CD1c-positive myeloid dendritic cell (primary cell): ENCODE measurements at regions not wholly inside any gene's neighbourhood (a gene's known extent, or its start where the extent isn't known, plus 50 kb on each side); places are given as distances from the start of the nearest gene placed in this dataset.

Experiments
- DNase-seq: peaks from one replicate; pipeline ENCODE4 v3.0.0-alpha.2; 2016; ENCODE audit errors: extremely low spot score

- DNase-seq, result no peak
Measured at GRCh38 chrX:58051346-58051745, 141.1 kb upstream of the ZXDA start.

GRCh38 chrX:58044130-58044529 lies 133.9 kb upstream of the ZXDA start:
- DNase-seq, result no peak

- DNase-seq, result peak; percentile 6
Measured at GRCh38 chrX:58025979-58026378, 115.7 kb upstream of the ZXDA start.

GRCh38 chrX:57985951-57986350 lies 75.7 kb upstream of the ZXDA start:
- DNase-seq, result no peak

- no peak for DNase-seq
Measured at GRCh38 chrX:57984620-57985019, 74.4 kb upstream of the ZXDA start.

GRCh38 chrX:57977992-57978391 lies 67.7 kb upstream of the ZXDA start:
- DNase-seq, result no peak

- DNase-seq, result no peak
Measured at GRCh38 chrX:57964975-57965374, 54.7 kb upstream of the ZXDA start.
